ENCODE measurements at regions not wholly inside any gene's neighbourhood (a gene's known extent, or its start where the extent isn't known, plus 50 kb on each side); places are given as distances from the start of the nearest gene placed in this dataset.

- TF ChIP-seq ZBTB21 (CRISPR knock-in tag; IDR thresholded peaks at IDR 0.05; ENCODE audit: borderline replicate concordance) (no peak), SMAD4 (CRISPR knock-in tag; IDR thresholded peaks at IDR 0.05) (no peak), TCF7 (CRISPR knock-in tag; IDR thresholded peaks at IDR 0.05; ENCODE audit: low read depth) (no peak), EMX1 (CRISPR knock-in tag; IDR thresholded peaks at IDR 0.05) (no peak), SMAD3 (CRISPR knock-in tag; IDR thresholded peaks at IDR 0.05; ENCODE audit: borderline replicate concordance) (no peak), CTCF (IDR thresholded peaks at IDR 0.05) (no peak), TEAD4 (CRISPR knock-in tag; IDR thresholded peaks at IDR 0.05) (no peak)
These were observed 368.1 kb downstream of the LTN1 start for GRCh38 chr21:28624626-28625025.
